Osteocyte (in vitro differentiated cells): ENCODE measurements at regions not wholly inside any gene's neighbourhood (a gene's known extent, or its start where the extent isn't known, plus 50 kb on each side); places are given as distances from the start of the nearest gene placed in this dataset.
"Not testable (repeated sequence)": the region's sequence is repeated elsewhere in the genome, so short reads cannot be mapped to it uniquely, and the experiment has no call there.

Experiments
- DNase-seq: peaks from one replicate; pipeline ENCODE4 v3.0.0; 2021; ENCODE audit warnings: mixed read lengths; ENCODE audit not compliant: unreplicated experiment; ENCODE audit errors: extremely low spot score
- H3K27ac Mint-ChIP-seq: one replicate; pipeline ENCODE4 v1.8.0; 2021; ENCODE audit warnings: mild to moderate bottlenecking, mixed read lengths; ENCODE audit not compliant: unreplicated experiment
- H3K27me3 Mint-ChIP-seq: one replicate; pipeline ENCODE4 v1.8.0; 2021; ENCODE audit warnings: mixed read lengths; ENCODE audit not compliant: unreplicated experiment
- H3K36me3 Mint-ChIP-seq: one replicate; pipeline ENCODE4 v1.8.0; 2021; ENCODE audit warnings: mixed read lengths; ENCODE audit not compliant: unreplicated experiment
- H3K4me1 Mint-ChIP-seq: one replicate; pipeline ENCODE4 v1.8.0; 2021; ENCODE audit warnings: mixed read lengths; ENCODE audit not compliant: unreplicated experiment
- H3K4me3 Mint-ChIP-seq: one replicate; pipeline ENCODE4 v1.8.0; 2021; ENCODE audit warnings: mild to moderate bottlenecking, moderate library complexity, mixed read lengths; ENCODE audit not compliant: unreplicated experiment
- H3K9me3 Mint-ChIP-seq: one replicate; pipeline ENCODE4 v1.8.0; 2021; ENCODE audit warnings: mixed read lengths; ENCODE audit not compliant: unreplicated experiment
- CTCF ChIP-seq: fragments of 200-600 bp; sonication (generic); IDR thresholded peaks from 2 replicates; pipeline ENCODE4 v1.5.0; 2021; ENCODE audit warnings: antibody characterized with exemption, mild to moderate bottlenecking, moderate library complexity

GRCh38 chr10:60531006-60531405 lies 141.3 kb upstream of the ANK3 start:
- no peaks in the 10 kb centered on the region for H3K9me3 Mint-ChIP-seq
- H3K4me1 Mint-ChIP-seq = peaks cover 33% of the 10 kb centered on the region
- no peak for DNase-seq
- no peaks in the 10 kb centered on the region for H3K27me3 Mint-ChIP-seq
- H3K4me3 Mint-ChIP-seq = no peak overlapping the region
- TF ChIP-seq CTCF = no peak
- H3K36me3 Mint-ChIP-seq = no peaks in the 10 kb centered on the region
- no peak overlapping the region for H3K27ac Mint-ChIP-seq

- H3K27ac Mint-ChIP-seq = no peak overlapping the region
- H3K9me3 Mint-ChIP-seq = no peaks in the 10 kb centered on the region
- H3K27me3 Mint-ChIP-seq = no peaks in the 10 kb centered on the region
- no peak for TF ChIP-seq CTCF
- no peak for DNase-seq
- peaks cover 25% of the 10 kb centered on the region for H3K4me1 Mint-ChIP-seq
- H3K4me3 Mint-ChIP-seq = no peak overlapping the region
- H3K36me3 Mint-ChIP-seq = no peaks in the 10 kb centered on the region
Measured at GRCh38 chr10:60527676-60528075, 138.0 kb upstream of the ANK3 start.

- H3K36me3 Mint-ChIP-seq = no peaks in the 10 kb centered on the region
- no peak overlapping the region for H3K4me3 Mint-ChIP-seq
- H3K27me3 Mint-ChIP-seq = no peaks in the 10 kb centered on the region
- no peaks in the 10 kb centered on the region for H3K9me3 Mint-ChIP-seq
- H3K27ac Mint-ChIP-seq = peak overlapping the region; percentile 72
- no peak for DNase-seq
- TF ChIP-seq CTCF = no peak
- H3K4me1 Mint-ChIP-seq = peaks cover 32% of the 10 kb centered on the region
Measured at GRCh38 chr10:60525716-60526585, 136.3 kb upstream of the ANK3 start.

GRCh38 chr10:60524541-60524940 lies 134.9 kb upstream of the ANK3 start:
- DNase-seq = no peak
- Mint-ChIP-seq H3K9me3 (no peaks in the 10 kb centered on the region), H3K27me3 (no peaks in the 10 kb centered on the region), H3K4me3 (no peak overlapping the region), H3K36me3 (no peaks in the 10 kb centered on the region), H3K27ac (no peak overlapping the region), H3K4me1 (peaks cover 32% of the 10 kb centered on the region)
- no peak for TF ChIP-seq CTCF

- not testable (repeated sequence) for H3K36me3 Mint-ChIP-seq, DNase-seq, H3K9me3 Mint-ChIP-seq, H3K27ac Mint-ChIP-seq, H3K27me3 Mint-ChIP-seq, H3K4me3 Mint-ChIP-seq
- H3K4me1 Mint-ChIP-seq = peaks cover 32% of the 10 kb centered on the region
Measured at GRCh38 chr10:60523371-60523770, 133.7 kb upstream of the ANK3 start.
